ENCODE measurements at regions not wholly inside any gene's neighbourhood (a gene's known extent, or its start where the extent isn't known, plus 50 kb on each side); places are given as distances from the start of the nearest gene placed in this dataset.

- no peak for DNase-seq
- TF ChIP-seq, protein P1, sequence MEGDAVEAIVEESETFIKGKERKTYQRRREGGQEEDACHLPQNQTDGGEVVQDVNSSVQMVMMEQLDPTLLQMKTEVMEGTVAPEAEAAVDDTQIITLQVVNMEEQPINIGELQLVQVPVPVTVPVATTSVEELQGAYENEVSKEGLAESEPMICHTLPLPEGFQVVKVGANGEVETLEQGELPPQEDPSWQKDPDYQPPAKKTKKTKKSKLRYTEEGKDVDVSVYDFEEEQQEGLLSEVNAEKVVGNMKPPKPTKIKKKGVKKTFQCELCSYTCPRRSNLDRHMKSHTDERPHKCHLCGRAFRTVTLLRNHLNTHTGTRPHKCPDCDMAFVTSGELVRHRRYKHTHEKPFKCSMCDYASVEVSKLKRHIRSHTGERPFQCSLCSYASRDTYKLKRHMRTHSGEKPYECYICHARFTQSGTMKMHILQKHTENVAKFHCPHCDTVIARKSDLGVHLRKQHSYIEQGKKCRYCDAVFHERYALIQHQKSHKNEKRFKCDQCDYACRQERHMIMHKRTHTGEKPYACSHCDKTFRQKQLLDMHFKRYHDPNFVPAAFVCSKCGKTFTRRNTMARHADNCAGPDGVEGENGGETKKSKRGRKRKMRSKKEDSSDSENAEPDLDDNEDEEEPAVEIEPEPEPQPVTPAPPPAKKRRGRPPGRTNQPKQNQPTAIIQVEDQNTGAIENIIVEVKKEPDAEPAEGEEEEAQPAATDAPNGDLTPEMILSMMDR (IDR thresholded peaks at IDR 0.05; ENCODE audit: low read depth, low read length), result no peak
- Histone ChIP-seq H3K4me3 (ENCODE audit: low read depth, low read length) (no peak overlapping the region), H3K36me3 (no peaks in the 10 kb centered on the region), H3K27ac (no peak overlapping the region), H3K9me3 (ENCODE audit: severe bottlenecking) (no peaks in the 10 kb centered on the region), H3K27me3 (ENCODE audit: insufficient read depth, low read depth, severe bottlenecking) (no peaks in the 10 kb centered on the region)
Observed at GRCh38 chr3:33947272-33948195, 149.1 kb downstream of the PDCD6IP start.

GRCh38 chr3:33949074-33949473, 150.6 kb downstream of the PDCD6IP start:
- Histone ChIP-seq H3K9me3 (ENCODE audit: severe bottlenecking) (no peaks in the 10 kb centered on the region), H3K27me3 (ENCODE audit: insufficient read depth, low read depth, severe bottlenecking) (no peaks in the 10 kb centered on the region), H3K36me3 (no peaks in the 10 kb centered on the region), H3K4me3 (ENCODE audit: low read depth, low read length) (no peak overlapping the region), H3K27ac (no peak overlapping the region)
- TF ChIP-seq, protein P1 (IDR thresholded peaks at IDR 0.05; ENCODE audit: low read depth, low read length), result no peak
- DNase-seq, result no peak

- H3K9me3 ChIP-seq (ENCODE audit: severe bottlenecking), result no peaks in the 10 kb centered on the region
- peak; percentile 19 for DNase-seq
- H3K4me3 ChIP-seq (ENCODE audit: low read depth, low read length), result no peak overlapping the region
- no peak overlapping the region for H3K27ac ChIP-seq
- H3K27me3 ChIP-seq (ENCODE audit: insufficient read depth, low read depth, severe bottlenecking), result no peaks in the 10 kb centered on the region
- TF ChIP-seq, protein P1 (IDR thresholded peaks at IDR 0.05; ENCODE audit: low read depth, low read length), result 0 out of 2 replicates have a peak, but pooled peaks have one; percentile 19
- H3K36me3 ChIP-seq, result no peaks in the 10 kb centered on the region
Observed at GRCh38 chr3:33954956-33955355, 156.5 kb downstream of the PDCD6IP start.

GRCh38 chr3:33956206-33956605, 157.8 kb downstream of the PDCD6IP start:
- Histone ChIP-seq H3K36me3 (no peaks in the 10 kb centered on the region), H3K27ac (peak overlapping the region; percentile 84), H3K4me3 (ENCODE audit: low read depth, low read length) (peak overlapping the region; percentile 28), H3K27me3 (ENCODE audit: insufficient read depth, low read depth, severe bottlenecking) (no peaks in the 10 kb centered on the region), H3K9me3 (ENCODE audit: severe bottlenecking) (no peaks in the 10 kb centered on the region)
- TF ChIP-seq, protein P1 (IDR thresholded peaks at IDR 0.05; ENCODE audit: low read depth, low read length), result no peak
- DNase-seq, result peak; percentile 29

DNA sequence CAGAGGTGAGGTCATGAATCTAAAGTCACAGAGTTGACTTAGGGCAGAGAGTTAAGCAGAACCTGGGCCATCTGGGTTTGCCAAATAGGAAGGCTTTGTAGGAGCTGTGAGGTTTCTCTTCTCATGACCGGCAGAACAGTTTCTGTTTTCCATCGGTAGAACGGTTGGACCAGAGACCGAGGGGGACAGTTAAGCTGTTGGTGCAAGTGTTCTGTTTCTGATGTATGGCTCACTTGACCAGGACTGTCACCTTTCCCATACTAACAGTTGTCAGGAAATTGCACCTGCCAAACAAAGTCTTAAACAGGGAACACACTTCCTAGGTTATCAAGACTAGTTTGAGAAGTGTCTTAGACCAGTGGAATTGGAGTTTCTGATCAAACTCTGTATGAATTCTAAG, 158.3 kb downstream of the PDCD6IP start:
- Histone ChIP-seq H3K27me3 (ENCODE audit: insufficient read depth, low read depth, severe bottlenecking) (no peaks in the 10 kb centered on the region), H3K27ac (peak overlapping the region; percentile 84), H3K4me3 (ENCODE audit: low read depth, low read length) (peak overlapping the region; percentile 28), H3K36me3 (no peaks in the 10 kb centered on the region), H3K9me3 (ENCODE audit: severe bottlenecking) (no peaks in the 10 kb centered on the region)
- TF ChIP-seq, protein P1 (IDR thresholded peaks at IDR 0.05; ENCODE audit: low read depth, low read length), result no peak
- peak; percentile 38 for DNase-seq

All from WERI-Rb-1 (cell line).